ENCODE measurements at regions not wholly inside any gene's neighbourhood (a gene's known extent, or its start where the extent isn't known, plus 50 kb on each side); places are given as distances from the start of the nearest gene placed in this dataset.
A peak's percentile ranks its signal among the peaks of the same experiment; 100 is the strongest.

- H3K9ac ChIP-seq: no peak overlapping the region
- DNase-seq: no peak
- H3F3A ChIP-seq (ENCODE audit: insufficient read depth): peaks cover 15% of the 10 kb centered on the region
- no peaks in the 10 kb centered on the region for H3K36me3 ChIP-seq (ENCODE audit: low read depth)
- H3K27ac ChIP-seq: no peak overlapping the region
- no peaks in the 10 kb centered on the region for H4K20me1 ChIP-seq (ENCODE audit: insufficient read depth)
- WGBS, 2 experiments (ENCODE audit: low coverage in 1 of 2, low lambda C conversion rate in 2 of 2, missing lambda C conversion rate in 2 of 2): 100% methylated on average over 1 of the region's 1 CpG
- no peaks in the 10 kb centered on the region for H3K9me3 ChIP-seq (ENCODE audit: low read depth)
- no peaks in the 10 kb centered on the region for H3K27me3 ChIP-seq (replicated peaks; ENCODE audit: insufficient read depth)
- H2AFZ ChIP-seq: no peak overlapping the region
- H3K79me2 ChIP-seq (ENCODE audit: insufficient read depth): no peaks in the 10 kb centered on the region
- no peak overlapping the region for H3K4me3 ChIP-seq
- no peak overlapping the region for H3K4me2 ChIP-seq (ENCODE audit: unreplicated experiment)
- in situ Hi-C loops (cut with MboI): no loop called here
- TF ChIP-seq EZH2 (IDR thresholded peaks at IDR 0.05; ENCODE audit: insufficient read depth, poor library complexity, severe bottlenecking): no peak
- TF ChIP-seq EZH2phosphoT487 (IDR thresholded peaks at IDR 0.05; ENCODE audit: insufficient read depth, low read depth): no peak
- H3K4me1 ChIP-seq (ENCODE audit: insufficient read depth): peaks cover 22% of the 10 kb centered on the region
- H3K9me2 ChIP-seq (ENCODE audit: insufficient read depth): peaks cover 4% of the 10 kb centered on the region; the same call in 1 of the 2 replicates
These were observed 238.5 kb upstream of the AKR1E2 start for GRCh38 chr10:4587466-4587865.

- Histone ChIP-seq H3K27ac (no peak overlapping the region), H3K4me3 (no peak overlapping the region), H3K27me3 (replicated peaks; ENCODE audit: insufficient read depth) (no peaks in the 10 kb centered on the region), H3K9me2 (ENCODE audit: insufficient read depth) (peaks cover 4% of the 10 kb centered on the region; the same call in 1 of the 2 replicates), H3K36me3 (ENCODE audit: low read depth) (no peaks in the 10 kb centered on the region), H3F3A (ENCODE audit: insufficient read depth) (peaks cover 15% of the 10 kb centered on the region), H3K79me2 (ENCODE audit: insufficient read depth) (no peaks in the 10 kb centered on the region), H3K9ac (0 out of 2 replicates have a peak overlapping the region, but pooled peaks have one; percentile 17), H3K4me2 (ENCODE audit: unreplicated experiment) (peak overlapping the region; percentile 56), H2AFZ (peak overlapping the region; percentile 64), H4K20me1 (ENCODE audit: insufficient read depth) (no peaks in the 10 kb centered on the region), H3K4me1 (ENCODE audit: insufficient read depth) (peaks cover 25% of the 10 kb centered on the region), H3K9me3 (ENCODE audit: low read depth) (no peaks in the 10 kb centered on the region)
- 30 to 33% methylated on average over 4 of the region's 4 CpGs for WGBS, 2 experiments (ENCODE audit: low coverage in 1 of 2, low lambda C conversion rate in 2 of 2, missing lambda C conversion rate in 2 of 2)
- in situ Hi-C loops (cut with MboI): no loop called here
- peak; percentile 18 for DNase-seq
- no peak for TF ChIP-seq EZH2phosphoT487 (IDR thresholded peaks at IDR 0.05; ENCODE audit: insufficient read depth, low read depth)
- no peak for TF ChIP-seq EZH2 (IDR thresholded peaks at IDR 0.05; ENCODE audit: insufficient read depth, poor library complexity, severe bottlenecking)
These were observed 239.2 kb upstream of the AKR1E2 start for GRCh38 chr10:4586776-4587175.

- Histone ChIP-seq H3K36me3 (ENCODE audit: low read depth) (no peaks in the 10 kb centered on the region), H2AFZ (no peak overlapping the region), H3K9ac (no peak overlapping the region), H3K4me3 (no peak overlapping the region), H3K79me2 (ENCODE audit: insufficient read depth) (no peaks in the 10 kb centered on the region), H3K27ac (no peak overlapping the region), H4K20me1 (ENCODE audit: insufficient read depth) (no peaks in the 10 kb centered on the region), H3K27me3 (replicated peaks; ENCODE audit: insufficient read depth) (no peaks in the 10 kb centered on the region), H3K9me3 (ENCODE audit: low read depth) (no peaks in the 10 kb centered on the region), H3F3A (ENCODE audit: insufficient read depth) (no peaks in the 10 kb centered on the region), H3K4me1 (ENCODE audit: insufficient read depth) (peaks cover 14% of the 10 kb centered on the region), H3K9me2 (ENCODE audit: insufficient read depth) (peaks cover 4% of the 10 kb centered on the region; the same call in 1 of the 2 replicates), H3K4me2 (ENCODE audit: unreplicated experiment) (no peak overlapping the region)
- WGBS, 2 experiments (ENCODE audit: low coverage in 1 of 2, low lambda C conversion rate in 2 of 2, missing lambda C conversion rate in 2 of 2): 93 to 98% methylated on average over 3 of the region's 3 CpGs
- DNase-seq: no peak
- TF ChIP-seq EZH2phosphoT487 (IDR thresholded peaks at IDR 0.05; ENCODE audit: insufficient read depth, low read depth) (no peak), EZH2 (IDR thresholded peaks at IDR 0.05; ENCODE audit: insufficient read depth, poor library complexity, severe bottlenecking) (no peak)
- in situ Hi-C loops (cut with MboI): no loop called here
These were observed 244.1 kb upstream of the AKR1E2 start for GRCh38 chr10:4581929-4582328.

GRCh38 chr10:4579844-4580243, 246.2 kb upstream of the AKR1E2 start:
- Histone ChIP-seq H3K4me2 (ENCODE audit: unreplicated experiment) (no peak overlapping the region), H3F3A (ENCODE audit: insufficient read depth) (no peaks in the 10 kb centered on the region), H3K79me2 (ENCODE audit: insufficient read depth) (no peaks in the 10 kb centered on the region), H3K27me3 (replicated peaks; ENCODE audit: insufficient read depth) (no peaks in the 10 kb centered on the region), H4K20me1 (ENCODE audit: insufficient read depth) (no peaks in the 10 kb centered on the region), H3K9ac (no peak overlapping the region), H3K9me2 (ENCODE audit: insufficient read depth) (peaks cover under 1% of the 10 kb centered on the region; the same call in 1 of the 2 replicates), H3K4me3 (no peak overlapping the region), H3K27ac (no peak overlapping the region), H3K36me3 (ENCODE audit: low read depth) (no peaks in the 10 kb centered on the region), H2AFZ (no peak overlapping the region), H3K9me3 (ENCODE audit: low read depth) (no peaks in the 10 kb centered on the region), H3K4me1 (ENCODE audit: insufficient read depth) (peaks cover 7% of the 10 kb centered on the region)
- in situ Hi-C loops (cut with MboI): no loop called here
- 90 to 91% methylated on average over 3 of the region's 3 CpGs for WGBS, 2 experiments (ENCODE audit: low coverage in 1 of 2, low lambda C conversion rate in 2 of 2, missing lambda C conversion rate in 2 of 2)
- TF ChIP-seq EZH2phosphoT487 (IDR thresholded peaks at IDR 0.05; ENCODE audit: insufficient read depth, low read depth): no peak
- TF ChIP-seq EZH2 (IDR thresholded peaks at IDR 0.05; ENCODE audit: insufficient read depth, poor library complexity, severe bottlenecking): no peak
- DNase-seq: no peak

- in situ Hi-C loops (cut with MboI): no loop called here
- Histone ChIP-seq H3K79me2 (ENCODE audit: insufficient read depth) (no peaks in the 10 kb centered on the region), H3K9me2 (ENCODE audit: insufficient read depth) (no peaks in the 10 kb centered on the region), H3K9ac (no peak overlapping the region), H3K4me1 (ENCODE audit: insufficient read depth) (no peaks in the 10 kb centered on the region), H3K4me2 (ENCODE audit: unreplicated experiment) (no peak overlapping the region), H4K20me1 (ENCODE audit: insufficient read depth) (no peaks in the 10 kb centered on the region), H3F3A (ENCODE audit: insufficient read depth) (no peaks in the 10 kb centered on the region), H3K9me3 (ENCODE audit: low read depth) (no peaks in the 10 kb centered on the region), H3K27me3 (replicated peaks; ENCODE audit: insufficient read depth) (no peaks in the 10 kb centered on the region), H3K36me3 (ENCODE audit: low read depth) (no peaks in the 10 kb centered on the region), H3K27ac (no peak overlapping the region), H2AFZ (no peak overlapping the region), H3K4me3 (no peak overlapping the region)
- TF ChIP-seq EZH2phosphoT487 (IDR thresholded peaks at IDR 0.05; ENCODE audit: insufficient read depth, low read depth): no peak
- no peak for TF ChIP-seq EZH2 (IDR thresholded peaks at IDR 0.05; ENCODE audit: insufficient read depth, poor library complexity, severe bottlenecking)
- 74% methylated on average over 3 of the region's 3 CpGs for WGBS, 2 experiments (ENCODE audit: low coverage in 1 of 2, low lambda C conversion rate in 2 of 2, missing lambda C conversion rate in 2 of 2)
- DNase-seq: no peak
These were observed 249.8 kb upstream of the AKR1E2 start for GRCh38 chr10:4576206-4576605.
